Suprapubic skin (tissue), 4 donors: ENCODE measurements at regions not wholly inside any gene's neighbourhood (a gene's known extent, or its start where the extent isn't known, plus 50 kb on each side); places are given as distances from the start of the nearest gene placed in this dataset.
"Not testable (repeated sequence)": the region's sequence is repeated elsewhere in the genome, so short reads cannot be mapped to it uniquely, and the experiment has no call there.

Source experiments
- DNase-seq, 2 donors: peaks; one replicate each; pipeline ENCODE4 v3.0.0-alpha.2; 2019; ENCODE audit warnings: low spot score in 2 of 2
- H3K27ac ChIP-seq: fragments of 200-600 bp; sonication (generic); one replicate; pipeline ENCODE4 v1.5.1; 2019
- H3K27me3 ChIP-seq: fragments of 200-600 bp; sonication (generic); one replicate; pipeline ENCODE4 v1.5.1; 2019
- H3K36me3 ChIP-seq: fragments of 200-600 bp; sonication (generic); one replicate; pipeline ENCODE4 v1.5.1; 2019
- H3K4me1 ChIP-seq: fragments of 200-600 bp; sonication (generic); one replicate; pipeline ENCODE4 v1.5.1; 2019
- H3K4me3 ChIP-seq: fragments of 200-600 bp; sonication (generic); one replicate; pipeline ENCODE4 v1.5.1; 2019; ENCODE audit warnings: mild to moderate bottlenecking
- H3K9me3 ChIP-seq: fragments of 200-600 bp; sonication (generic); one replicate; pipeline ENCODE4 v1.5.1; 2019
- CTCF ChIP-seq, 2 donors: fragments of 200-600 bp in 1 of 2; fragments of 450-650 bp in 1 of 2; sonication (generic) in 1 of 2; IDR thresholded peaks; one replicate each; pipeline ENCODE4 v1.5.1; 2016 to 2019; ENCODE audit warnings: antibody characterized with exemption in 2 of 2, mild to moderate bottlenecking in 1 of 2, moderate library complexity in 1 of 2
- EP300 ChIP-seq: sonication (generic); formaldehyde crosslinking; IDR thresholded peaks from one replicate; pipeline ENCODE4 v1.6.1; 2017; ENCODE audit warnings: antibody characterized with exemption
- POLR2A ChIP-seq, 2 donors: fragments of 450-650 bp; IDR thresholded peaks; one replicate each; pipeline ENCODE4 v1.6.1; 2017; ENCODE audit warnings: antibody characterized with exemption in 2 of 2, mild to moderate bottlenecking in 2 of 2, moderate library complexity in 2 of 2
- POLR2AphosphoS5 ChIP-seq, 3 donors: sonication (generic); formaldehyde crosslinking; IDR thresholded peaks; one replicate each; pipeline ENCODE4 v1.6.1; 2017; ENCODE audit warnings: antibody characterized with exemption in 3 of 3
- WGBS: methylation state at CpG from one replicate; pipeline ENCODE4 v1.1.5; 2018; 5-methylcytosine and 5-hydroxymethylcytosine counted together

- no peaks in the 10 kb centered on the region for H3K36me3 ChIP-seq
- TF ChIP-seq CTCF (IDR thresholded peaks at IDR 0.05): no peak
- no peak for TF ChIP-seq POLR2A (IDR thresholded peaks at IDR 0.05)
- no peak for TF ChIP-seq POLR2AphosphoS5 (IDR thresholded peaks at IDR 0.05)
- TF ChIP-seq EP300: no peak
- no peak for DNase-seq
- no peak overlapping the region for H3K27ac ChIP-seq
- peaks cover 22% of the 10 kb centered on the region for H3K27me3 ChIP-seq
- WGBS: 61% methylated on average over 23 of the region's 24 CpGs
- no peak overlapping the region for H3K4me3 ChIP-seq
- no peaks in the 10 kb centered on the region for H3K4me1 ChIP-seq
- peaks cover 4% of the 10 kb centered on the region for H3K9me3 ChIP-seq
These were observed 129.3 kb upstream of the FGF3 start for GRCh38 chr11:69948256-69949141.

GRCh38 chr11:69949327-69949726, 128.8 kb upstream of the ANO1 start:
- 85% methylated on average over 5 of the region's 6 CpGs for WGBS
- H3K9me3 ChIP-seq: peaks cover 4% of the 10 kb centered on the region
- H3K27me3 ChIP-seq: peaks cover 15% of the 10 kb centered on the region
- H3K4me1 ChIP-seq: no peaks in the 10 kb centered on the region
- TF ChIP-seq CTCF (IDR thresholded peaks at IDR 0.05) (no peak), EP300 (no peak), POLR2AphosphoS5 (IDR thresholded peaks at IDR 0.05) (no peak), POLR2A (IDR thresholded peaks at IDR 0.05) (no peak)
- no peak for DNase-seq
- no peak overlapping the region for H3K4me3 ChIP-seq
- H3K27ac ChIP-seq: no peak overlapping the region
- H3K36me3 ChIP-seq: no peaks in the 10 kb centered on the region

- Histone ChIP-seq H3K9me3 (peaks cover 4% of the 10 kb centered on the region), H3K27ac (no peak overlapping the region), H3K4me3 (no peak overlapping the region), H3K4me1 (no peaks in the 10 kb centered on the region), H3K27me3 (peaks cover 9% of the 10 kb centered on the region), H3K36me3 (no peaks in the 10 kb centered on the region)
- TF ChIP-seq EP300 (no peak), CTCF (IDR thresholded peaks at IDR 0.05) (no peak), POLR2AphosphoS5 (IDR thresholded peaks at IDR 0.05) (no peak), POLR2A (IDR thresholded peaks at IDR 0.05) (no peak)
- no peak for DNase-seq
- WGBS: 72% methylated on average over 8 of the region's 8 CpGs
These were observed 128.0 kb upstream of the ANO1 start for GRCh38 chr11:69950120-69950519.

- WGBS: 74% methylated on average over 6 of the region's 6 CpGs
- peaks cover 4% of the 10 kb centered on the region for H3K9me3 ChIP-seq
- TF ChIP-seq CTCF (IDR thresholded peaks at IDR 0.05) (no peak), EP300 (no peak), POLR2AphosphoS5 (IDR thresholded peaks at IDR 0.05) (no peak), POLR2A (IDR thresholded peaks at IDR 0.05) (no peak)
These were observed 127.5 kb upstream of the ANO1 start for GRCh38 chr11:69950621-69951020.

GRCh38 chr11:69951821-69952220, 126.3 kb upstream of the ANO1 start:
- Histone ChIP-seq H3K4me1 (no peaks in the 10 kb centered on the region), H3K27ac (no peak overlapping the region), H3K27me3 (peaks cover 12% of the 10 kb centered on the region), H3K4me3 (no peak overlapping the region), H3K36me3 (no peaks in the 10 kb centered on the region), H3K9me3 (peaks cover 4% of the 10 kb centered on the region)
- TF ChIP-seq POLR2A (IDR thresholded peaks at IDR 0.05) (no peak), EP300 (no peak), POLR2AphosphoS5 (IDR thresholded peaks at IDR 0.05) (no peak), CTCF (IDR thresholded peaks at IDR 0.05) (no peak)
- no CpG with 5 or more reads among the region's 8 CpGs for WGBS
- no peak for DNase-seq

More at GRCh38 chr11:69950621-69951020, 127.5 kb upstream of the ANO1 start:
- Histone ChIP-seq H3K27ac (no peak overlapping the region), H3K4me3 (no peak overlapping the region), H3K36me3 (no peaks in the 10 kb centered on the region), H3K4me1 (no peaks in the 10 kb centered on the region), H3K27me3 (peaks cover 9% of the 10 kb centered on the region)
- no peak for DNase-seq

- not testable (repeated sequence) for H3K27ac ChIP-seq, H3K36me3 ChIP-seq, H3K4me3 ChIP-seq, DNase-seq, H3K4me1 ChIP-seq, H3K9me3 ChIP-seq
- H3K27me3 ChIP-seq: peaks cover 17% of the 10 kb centered on the region
- 93% methylated on average over 18 of the region's 18 CpGs for WGBS
These were observed 125.7 kb upstream of the ANO1 start for GRCh38 chr11:69952229-69952975.
